Spinal cord (tissue), 9 donors: ENCODE measurements at regions not wholly inside any gene's neighbourhood (a gene's known extent, or its start where the extent isn't known, plus 50 kb on each side); places are given as distances from the start of the nearest gene placed in this dataset.
"Not testable (repeated sequence)": the region's sequence is repeated elsewhere in the genome, so short reads cannot be mapped to it uniquely, and the experiment has no call there.

Experiments
- DNase-seq, 6 donors: peaks; one replicate each; pipeline versions ENCODE4 v3.0.0 to v3.0.0-alpha.2; 2013 to 2015; ENCODE audit warnings: low spot score in 6 of 6, low read depth in 4 of 6
- H3K27ac ChIP-seq: one replicate; pipeline ENCODE4 v1.5.1; 2013; ENCODE audit warnings: low read depth, low read length, control low read depth
- H3K27me3 ChIP-seq: one replicate; pipeline ENCODE4 v1.6.1; 2013; ENCODE audit warnings: low read length; ENCODE audit not compliant: control insufficient read depth, insufficient read depth
- H3K36me3 ChIP-seq: one replicate; pipeline ENCODE4 v1.6.1; 2013; ENCODE audit warnings: low read length; ENCODE audit not compliant: control insufficient read depth, insufficient read depth
- H3K4me1 ChIP-seq: one replicate; pipeline ENCODE4 v1.6.1; 2013; ENCODE audit warnings: low read length; ENCODE audit not compliant: control insufficient read depth, insufficient read depth
- H3K4me3 ChIP-seq: one replicate; pipeline ENCODE4 v1.5.1; 2013; ENCODE audit warnings: low read depth, low read length, control low read depth
- H3K9me3 ChIP-seq: one replicate; pipeline ENCODE4 v1.6.1; 2013; ENCODE audit warnings: low read length; ENCODE audit not compliant: control insufficient read depth, insufficient read depth
- WGBS: methylation state at CpG from one replicate; pipeline ENCODE4 v1.1.5; 2013; ENCODE audit warnings: missing lambda C conversion rate; ENCODE audit not compliant: insufficient coverage; 5-methylcytosine and 5-hydroxymethylcytosine counted together
- donor health status: healthy.

DNA sequence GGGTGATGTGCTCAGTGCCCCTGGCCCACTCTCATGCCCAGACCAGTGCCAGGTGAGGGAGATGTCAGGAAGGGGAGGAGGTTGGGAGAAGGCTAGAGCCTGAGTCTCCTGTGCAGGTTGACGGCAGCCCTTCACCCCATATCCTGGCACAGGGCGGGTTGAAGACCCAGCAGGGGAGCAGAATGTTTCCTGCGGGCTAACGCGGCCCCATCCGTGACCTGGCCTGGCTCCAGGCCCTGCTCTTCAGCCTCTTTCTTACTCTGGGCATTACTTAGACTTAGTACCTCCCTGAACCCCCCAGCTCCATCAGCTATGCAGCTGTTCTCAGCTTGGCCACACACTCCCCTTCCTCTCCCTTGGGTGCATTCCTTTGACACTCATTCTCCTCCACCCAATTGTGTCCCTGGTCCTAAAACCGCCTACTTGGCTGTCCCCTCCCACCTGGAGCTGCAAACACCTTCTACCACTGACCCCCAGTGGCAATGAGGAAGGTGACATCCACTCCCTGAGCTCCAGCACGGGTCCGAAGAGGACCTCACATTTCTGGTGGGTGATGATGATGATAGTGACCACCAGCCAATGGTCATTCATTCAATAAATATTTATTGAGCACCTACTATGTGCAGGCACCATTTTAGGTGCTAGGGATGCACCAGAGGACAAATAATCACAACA is 179.0 kb downstream of the PTPRU start:
- no peaks in the 10 kb centered on the region for H3K9me3 ChIP-seq
- peaks cover 7% of the 10 kb centered on the region for H3K4me1 ChIP-seq
- no peak overlapping the region for H3K4me3 ChIP-seq
- no peak overlapping the region for H3K27ac ChIP-seq
- H3K27me3 ChIP-seq, result no peaks in the 10 kb centered on the region
- 48% methylated on average over 6 of the region's 9 CpGs for WGBS
- no peak for DNase-seq
- H3K36me3 ChIP-seq, result no peaks in the 10 kb centered on the region

DNA sequence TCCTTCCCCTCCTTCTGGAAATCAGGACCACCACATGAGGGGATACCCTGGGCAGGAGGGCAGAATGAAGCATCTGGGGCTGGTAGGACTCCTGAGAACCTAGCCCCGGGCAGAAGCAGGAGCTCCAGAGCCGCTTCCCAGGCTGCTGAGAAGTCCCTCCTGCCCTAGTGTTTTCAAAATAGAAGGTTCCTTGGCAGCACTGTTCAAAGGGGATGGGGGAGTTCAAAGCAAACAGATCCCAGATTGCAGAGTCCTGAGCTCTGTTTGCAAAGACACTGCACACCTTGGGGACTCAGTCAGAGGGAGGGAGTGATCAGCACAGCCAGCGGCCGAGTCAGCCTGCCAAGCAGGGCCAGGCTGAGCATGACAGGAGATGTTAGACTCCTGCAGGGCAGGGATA is 177.8 kb downstream of the PTPRU start:
- Histone ChIP-seq H3K27me3 (no peaks in the 10 kb centered on the region), H3K36me3 (no peaks in the 10 kb centered on the region), H3K4me3 (no peak overlapping the region), H3K4me1 (peaks cover 7% of the 10 kb centered on the region), H3K27ac (no peak overlapping the region), H3K9me3 (no peaks in the 10 kb centered on the region)
- WGBS, result 69% methylated on average over 4 of the region's 4 CpGs
- no peak for DNase-seq

DNA sequence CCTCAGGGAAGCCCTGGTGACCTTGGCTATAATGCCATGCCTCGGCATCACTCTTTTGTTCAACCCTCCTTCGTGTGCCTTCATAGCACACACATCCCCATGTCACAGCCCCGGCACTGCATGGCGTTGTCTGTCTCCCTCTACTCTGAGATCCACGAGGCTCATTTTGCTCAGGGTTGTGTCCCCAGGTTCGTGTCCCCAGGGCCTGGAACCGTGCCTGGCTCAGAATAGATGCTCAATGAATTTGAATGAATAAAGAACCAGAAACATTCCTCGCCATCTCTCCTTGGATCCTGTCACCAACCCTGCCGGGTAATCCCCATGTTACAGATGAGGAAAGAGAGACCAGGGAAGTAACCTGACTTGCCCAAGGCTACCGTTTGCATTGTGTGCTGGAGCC is 177.3 kb downstream of the PTPRU start:
- Histone ChIP-seq H3K27me3 (no peaks in the 10 kb centered on the region), H3K36me3 (no peaks in the 10 kb centered on the region), H3K9me3 (no peaks in the 10 kb centered on the region), H3K4me3 (no peak overlapping the region), H3K27ac (no peak overlapping the region), H3K4me1 (peaks cover 7% of the 10 kb centered on the region)
- 69% methylated on average over 8 of the region's 10 CpGs for WGBS
- no peak for DNase-seq

DNA sequence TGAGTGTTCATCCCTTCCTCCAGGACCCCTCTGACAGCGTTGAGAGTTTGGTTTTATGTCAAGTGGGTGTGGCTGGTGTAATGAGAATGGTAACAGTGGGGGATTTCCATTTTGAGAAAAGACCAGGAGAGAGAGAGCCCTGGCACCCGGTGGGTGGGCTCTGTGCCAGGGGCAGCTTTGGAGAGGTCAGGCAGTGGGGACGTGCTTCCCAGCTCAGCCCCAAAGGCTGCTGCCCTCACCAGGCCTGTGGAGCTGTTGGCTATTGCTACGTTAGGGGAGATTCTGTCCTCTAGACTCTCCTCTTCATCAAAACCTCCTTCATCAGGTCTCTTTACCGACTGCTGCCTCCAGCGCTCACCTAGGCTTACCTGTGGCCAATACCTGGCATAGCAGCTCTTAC is 176.3 kb downstream of the PTPRU start:
- Histone ChIP-seq H3K4me3 (no peak overlapping the region), H3K9me3 (no peaks in the 10 kb centered on the region), H3K36me3 (no peaks in the 10 kb centered on the region), H3K27ac (no peak overlapping the region), H3K27me3 (no peaks in the 10 kb centered on the region), H3K4me1 (peaks cover 7% of the 10 kb centered on the region)
- WGBS, result 66% methylated on average over 4 of the region's 6 CpGs
- no peak for DNase-seq

DNA sequence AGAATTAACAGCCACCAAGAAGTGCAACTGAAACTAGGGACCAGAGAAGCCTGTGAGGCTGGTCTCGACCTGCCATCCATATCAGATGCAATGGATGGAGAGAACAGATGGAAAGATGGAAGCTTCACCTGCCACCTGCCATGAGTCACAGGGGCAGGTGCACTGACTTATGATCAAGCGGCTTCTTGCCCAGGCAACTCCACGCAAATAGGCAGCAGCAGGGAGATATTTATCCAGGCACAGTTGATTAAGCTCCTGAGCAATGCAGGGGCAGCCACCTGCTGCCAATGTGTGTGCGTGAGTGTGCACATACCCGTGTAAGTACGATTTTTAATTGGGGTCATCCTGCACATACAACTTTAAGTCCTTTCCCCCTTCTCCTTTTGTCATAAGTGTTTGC is 174.2 kb downstream of the PTPRU start:
- no peaks in the 10 kb centered on the region for H3K36me3 ChIP-seq
- H3K9me3 ChIP-seq, result no peaks in the 10 kb centered on the region
- H3K27me3 ChIP-seq, result no peaks in the 10 kb centered on the region
- H3K4me3 ChIP-seq, result no peak overlapping the region
- DNase-seq, result no peak
- peaks cover 7% of the 10 kb centered on the region for H3K4me1 ChIP-seq
- 91% methylated on average over 3 of the region's 6 CpGs for WGBS
- no peak overlapping the region for H3K27ac ChIP-seq

DNA sequence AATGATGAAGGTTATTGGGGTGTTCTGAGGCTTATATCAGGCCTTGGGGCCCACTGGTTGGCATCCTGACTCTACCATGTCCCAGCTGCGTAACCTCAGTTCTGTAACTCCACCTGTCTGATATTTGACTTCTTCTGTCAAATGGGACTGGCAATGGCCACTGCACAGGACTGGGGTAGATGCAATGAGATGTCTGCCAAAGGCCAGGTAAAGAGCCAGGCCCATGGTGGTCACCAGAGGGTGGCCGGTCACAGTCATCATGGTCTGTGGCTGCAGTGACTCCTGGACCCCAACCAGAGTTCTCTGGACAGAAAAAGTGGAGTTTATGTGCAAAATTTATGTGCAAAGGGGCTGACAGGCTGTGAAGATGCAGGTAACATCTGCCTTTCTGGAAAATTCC is 173.3 kb downstream of the PTPRU start:
- Histone ChIP-seq H3K27me3 (no peaks in the 10 kb centered on the region), H3K4me1 (peaks cover 7% of the 10 kb centered on the region), H3K27ac (no peak overlapping the region), H3K4me3 (no peak overlapping the region), H3K9me3 (no peaks in the 10 kb centered on the region), H3K36me3 (no peaks in the 10 kb centered on the region)
- no peak for DNase-seq
- WGBS, result 100% methylated on average over 1 of the region's 2 CpGs

DNA sequence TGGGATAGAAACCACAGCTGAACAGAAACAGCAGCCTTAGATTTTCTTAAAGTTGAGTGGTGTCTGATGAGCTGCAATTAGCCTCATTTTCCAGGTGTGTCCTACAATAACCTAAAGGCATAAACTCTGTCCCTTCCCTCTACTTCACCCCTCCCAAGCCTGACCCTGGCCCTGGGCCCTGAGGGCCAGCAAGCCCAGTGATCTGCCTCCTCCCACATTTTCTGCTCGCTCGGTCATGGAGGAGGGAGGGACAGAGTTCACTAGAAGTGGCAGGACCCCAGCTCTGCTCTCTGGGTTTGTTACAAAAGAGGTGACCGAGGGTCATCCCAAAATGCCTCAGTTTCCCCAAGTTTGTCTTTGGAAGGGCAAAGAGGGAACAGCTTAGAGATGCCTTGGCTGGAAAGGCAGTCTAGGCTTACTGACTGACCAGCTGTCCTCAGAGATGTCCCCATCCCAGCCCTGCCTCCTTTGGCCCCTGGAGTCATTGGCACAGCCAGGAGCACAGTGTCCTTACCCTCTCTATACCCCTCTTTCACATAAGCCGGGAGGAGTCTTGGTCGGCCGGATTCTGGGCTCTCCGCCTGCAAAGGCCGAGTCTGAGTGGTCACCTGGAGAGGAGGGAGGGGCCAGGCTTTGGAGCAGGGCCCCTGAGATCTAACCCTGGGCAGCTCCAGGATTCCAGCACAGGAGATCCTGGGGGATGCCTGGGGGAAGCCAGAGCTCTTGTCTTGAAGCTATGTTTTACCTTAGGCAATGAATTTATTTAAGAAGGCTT is 172.7 kb downstream of the PTPRU start:
- H3K27me3 ChIP-seq, result no peaks in the 10 kb centered on the region
- no peak for DNase-seq
- no peak overlapping the region for H3K4me3 ChIP-seq
- no peaks in the 10 kb centered on the region for H3K36me3 ChIP-seq
- H3K4me1 ChIP-seq, result peaks cover 7% of the 10 kb centered on the region
- no peak overlapping the region for H3K27ac ChIP-seq
- 87% methylated on average over 3 of the region's 8 CpGs for WGBS
- H3K9me3 ChIP-seq, result no peaks in the 10 kb centered on the region

DNA sequence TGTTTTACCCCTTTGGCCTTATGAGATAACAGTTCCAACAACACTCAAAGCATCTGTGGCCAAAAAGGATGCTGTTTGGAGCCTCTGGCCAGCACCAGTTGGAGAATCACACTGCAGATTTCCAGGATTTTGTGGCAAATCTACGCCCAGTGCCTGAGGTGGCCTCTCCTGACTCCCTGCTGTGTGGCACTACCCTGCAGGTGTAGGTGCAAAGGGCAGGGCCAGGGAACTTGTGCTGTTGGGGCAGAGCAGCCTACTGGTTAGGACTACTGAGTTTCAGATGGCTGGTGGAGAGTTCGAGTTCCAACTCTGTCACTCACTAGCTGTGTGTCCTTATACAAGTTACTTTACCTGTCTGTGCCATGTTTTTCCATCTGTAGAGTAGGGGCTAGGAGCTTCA is 170.5 kb downstream of the PTPRU start:
- WGBS, result 88% methylated on average over 1 of the region's 2 CpGs
- Histone ChIP-seq H3K36me3 (no peaks in the 10 kb centered on the region), H3K27ac (no peak overlapping the region), H3K4me3 (no peak overlapping the region), H3K4me1 (peaks cover 7% of the 10 kb centered on the region), H3K9me3 (no peaks in the 10 kb centered on the region), H3K27me3 (no peaks in the 10 kb centered on the region)
- no peak for DNase-seq

DNA sequence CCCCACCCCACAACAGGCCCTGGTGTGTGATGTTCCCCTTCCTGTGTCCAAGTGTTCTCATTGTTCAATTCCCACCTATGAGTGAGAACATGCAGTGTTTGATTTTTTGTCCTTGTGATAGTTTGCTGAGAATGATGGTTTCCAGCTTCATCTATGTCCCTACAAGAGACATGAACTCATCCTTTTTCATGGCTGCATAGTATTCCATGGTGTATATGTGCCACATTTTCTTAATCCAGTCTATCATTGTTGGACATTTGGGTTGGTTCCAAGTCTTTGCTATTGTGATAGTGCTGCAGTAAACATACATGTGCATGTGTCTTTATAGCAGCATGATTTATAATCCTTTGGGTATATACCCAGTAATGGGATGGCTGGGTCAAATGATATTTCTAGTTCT is 163.9 kb downstream of the PTPRU start:
- not testable (repeated sequence) for H3K36me3 ChIP-seq, DNase-seq, H3K27me3 ChIP-seq, H3K9me3 ChIP-seq, H3K4me3 ChIP-seq, H3K27ac ChIP-seq
- peaks cover 18% of the 10 kb centered on the region for H3K4me1 ChIP-seq

DNA sequence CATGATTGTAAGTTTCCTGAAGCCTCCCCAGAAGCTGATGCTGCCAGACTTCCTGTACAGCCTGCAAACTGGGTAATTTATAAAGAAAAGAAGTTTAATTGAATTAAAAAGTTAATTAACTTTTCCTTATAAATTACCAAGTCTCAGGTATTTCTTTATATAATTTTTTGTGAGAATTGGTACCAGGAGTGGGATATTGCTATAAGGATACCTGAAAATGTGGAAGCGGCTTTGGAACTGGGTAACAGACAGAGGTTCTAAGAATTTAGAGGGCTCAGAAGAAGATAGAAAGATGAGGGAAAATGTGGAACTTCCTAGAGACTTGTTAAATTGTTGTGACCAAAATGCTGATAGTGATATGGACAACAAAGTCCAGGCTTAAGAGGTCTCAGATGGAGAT is 163.1 kb downstream of the PTPRU start:
- Histone ChIP-seq H3K4me1 (peaks cover 26% of the 10 kb centered on the region), H3K36me3 (no peaks in the 10 kb centered on the region), H3K27me3 (no peaks in the 10 kb centered on the region), H3K9me3 (no peaks in the 10 kb centered on the region), H3K4me3 (no peak overlapping the region), H3K27ac (no peak overlapping the region)
- no peak for DNase-seq
- WGBS, result 100% methylated on average over 1 of the region's 1 CpG
